ENCODE measurements at regions not wholly inside any gene's neighbourhood (a gene's known extent, or its start where the extent isn't known, plus 50 kb on each side); places are given as distances from the start of the nearest gene placed in this dataset.

DNA sequence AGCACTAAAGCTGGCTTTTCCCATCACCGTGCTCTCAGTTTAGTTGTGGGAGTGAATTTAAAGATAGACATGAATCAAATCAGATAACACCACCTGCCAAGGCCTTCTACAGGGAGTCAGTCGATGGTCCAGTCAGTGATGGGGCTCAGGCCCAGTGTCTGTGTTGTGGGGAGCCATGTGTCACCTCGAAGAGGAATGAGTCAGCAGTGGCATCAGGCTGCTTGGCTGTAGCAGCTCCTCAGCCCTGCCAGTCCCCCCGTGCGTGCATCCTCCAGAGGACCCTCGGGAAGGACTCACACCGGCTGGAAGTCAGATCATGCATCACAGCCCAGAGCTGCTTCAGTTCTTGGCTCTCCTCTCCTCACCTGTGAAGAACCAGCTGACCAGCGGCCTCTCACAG lies 420.4 kb upstream of the RAB6C start:
- TF ChIP-seq, protein P1, sequence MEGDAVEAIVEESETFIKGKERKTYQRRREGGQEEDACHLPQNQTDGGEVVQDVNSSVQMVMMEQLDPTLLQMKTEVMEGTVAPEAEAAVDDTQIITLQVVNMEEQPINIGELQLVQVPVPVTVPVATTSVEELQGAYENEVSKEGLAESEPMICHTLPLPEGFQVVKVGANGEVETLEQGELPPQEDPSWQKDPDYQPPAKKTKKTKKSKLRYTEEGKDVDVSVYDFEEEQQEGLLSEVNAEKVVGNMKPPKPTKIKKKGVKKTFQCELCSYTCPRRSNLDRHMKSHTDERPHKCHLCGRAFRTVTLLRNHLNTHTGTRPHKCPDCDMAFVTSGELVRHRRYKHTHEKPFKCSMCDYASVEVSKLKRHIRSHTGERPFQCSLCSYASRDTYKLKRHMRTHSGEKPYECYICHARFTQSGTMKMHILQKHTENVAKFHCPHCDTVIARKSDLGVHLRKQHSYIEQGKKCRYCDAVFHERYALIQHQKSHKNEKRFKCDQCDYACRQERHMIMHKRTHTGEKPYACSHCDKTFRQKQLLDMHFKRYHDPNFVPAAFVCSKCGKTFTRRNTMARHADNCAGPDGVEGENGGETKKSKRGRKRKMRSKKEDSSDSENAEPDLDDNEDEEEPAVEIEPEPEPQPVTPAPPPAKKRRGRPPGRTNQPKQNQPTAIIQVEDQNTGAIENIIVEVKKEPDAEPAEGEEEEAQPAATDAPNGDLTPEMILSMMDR (IDR thresholded peaks at IDR 0.05): no peak
- TF ChIP-seq EZH2phosphoT487 (IDR thresholded peaks at IDR 0.05): no peak

Measured in neural progenitor cell (in vitro differentiated cells).